ENCODE measurements at regions not wholly inside any gene's neighbourhood (a gene's known extent, or its start where the extent isn't known, plus 50 kb on each side); places are given as distances from the start of the nearest gene placed in this dataset.

DNA sequence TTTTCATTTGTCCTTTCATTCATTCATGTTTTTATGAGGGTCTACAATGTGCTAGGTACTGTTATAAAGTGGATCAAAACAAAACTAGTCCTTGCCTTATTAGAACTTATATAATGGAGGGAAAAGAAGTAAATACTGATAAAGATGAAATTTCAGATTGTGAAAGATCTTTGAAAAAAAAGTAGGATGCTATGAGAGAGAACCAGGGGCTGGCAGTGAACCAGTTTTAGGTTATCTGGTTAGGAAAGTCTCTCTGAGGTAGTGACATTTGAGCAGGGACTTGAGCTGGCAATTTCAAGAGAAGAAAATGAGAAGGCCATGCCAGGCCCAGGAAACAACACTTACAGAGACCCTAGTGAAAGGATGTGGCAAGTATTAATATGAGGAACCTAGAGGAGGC, 57.3 kb upstream of the E2F7 start (continued):
- TF ChIP-seq ZNF207 (IDR thresholded peaks at IDR 0.05; ENCODE audit: borderline replicate concordance) (no peak), RBBP5 (conservative IDR thresholded peaks at IDR 0.05) (no peak), ZZZ3 (IDR thresholded peaks at IDR 0.05; ENCODE audit: control insufficient read depth, insufficient read length, low read depth) (no peak), MTA2 (IDR thresholded peaks at IDR 0.05; ENCODE audit: low read depth) (no peak), POLR2AphosphoS2 (IDR thresholded peaks at IDR 0.05; ENCODE audit: low read depth, low read length) (no peak)

DNA sequence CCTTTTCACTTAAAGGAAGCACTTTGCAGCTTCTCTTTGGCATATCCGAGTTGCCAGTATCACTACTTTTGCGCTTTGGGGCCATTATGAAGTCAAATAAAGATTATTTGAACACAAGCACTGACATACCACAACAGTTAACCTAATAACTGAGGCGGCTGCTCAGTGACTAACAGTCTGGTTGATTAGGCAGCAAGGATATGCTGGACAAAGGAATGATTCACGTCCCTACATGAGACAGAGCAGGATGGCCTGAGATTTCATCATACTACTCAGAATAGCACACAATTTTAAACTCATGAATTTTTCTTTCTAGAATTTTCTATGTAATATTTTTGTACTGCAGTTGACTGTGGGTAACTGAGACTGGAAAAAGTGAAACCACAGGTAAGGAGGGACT, 56.9 kb upstream of the E2F7 start:
- no peak overlapping the region for H3K4me2 ChIP-seq (ENCODE audit: control insufficient read depth, insufficient read depth)
- no peak for ATAC-seq
- intact Hi-C loops (cut with micrococcal nuclease; ENCODE audit: unreplicated experiment) = no loop called here

More for the DNA sequence above, 56.9 kb upstream of the E2F7 start:
- no peaks in the 10 kb centered on the region for H3K9me3 ChIP-seq (replicated peaks; ENCODE audit: control insufficient read depth, insufficient read depth, low read length)
- FAIRE-seq = no peak
- no peaks in the 10 kb centered on the region for H3K79me2 ChIP-seq (ENCODE audit: control insufficient read depth, insufficient read depth, low read length)
- no TSS peak for BruUV-seq (replicated peaks)
- H3K36me3 ChIP-seq (ENCODE audit: control insufficient read depth in 2 of 2, insufficient read depth in 2 of 2, low read length in 1 of 2) = no peaks in the 10 kb centered on the region
- ChIA-PET RAD21 (ENCODE audit: unreplicated experiment) (no interaction called here), POLR2A (no interaction called here), SMC1A (ENCODE audit: uncharacterized antibody, unreplicated experiment) (interaction anchor here (1.3 kb wide), 1 partner anchor 761 kb away, joined by 3 read pairs; no protein-coding TSS in a partner anchor), CTCF (interaction anchor here (1.0 kb wide), 1 partner anchor 72 kb away, joined by 3 read pairs; no protein-coding TSS in a partner anchor)
- no peak overlapping the region for H3K4me3 ChIP-seq
- 16% methylated on average over 4 of the region's 4 CpGs for WGBS (ENCODE audit: insufficient coverage, insufficient replicate concordance, low lambda C conversion rate, missing lambda C conversion rate)
- DNase-seq (ENCODE audit: low read depth, low spot score) = no peak
- no peak overlapping the region for H3K27ac ChIP-seq (ENCODE audit: control insufficient read depth, insufficient read depth)
- no peaks in the 10 kb centered on the region; a peak in 1 of 4 replicates for H3K27me3 ChIP-seq (replicated peaks in 1 of 2; ENCODE audit: control insufficient read depth in 2 of 2, insufficient read depth in 2 of 2, low read length in 1 of 2)
- TF ChIP-seq RBBP5 (conservative IDR thresholded peaks at IDR 0.05) (no peak), KDM1A (IDR thresholded peaks at IDR 0.05; ENCODE audit: borderline replicate concordance) (no peak), RAD51 (IDR thresholded peaks at IDR 0.05) (no peak), SMC3 (IDR thresholded peaks at IDR 0.05; ENCODE audit: borderline replicate concordance, low read length) (no peak), HDAC6 (IDR thresholded peaks at IDR 0.05; ENCODE audit: unreplicated experiment) (no peak), FOS (IDR thresholded peaks at IDR 0.05; ENCODE audit: borderline replicate concordance, extremely low read depth, insufficient read length) (no peak), TCF12 (IDR thresholded peaks at IDR 0.05; ENCODE audit: low read depth, low read length) (no peak), SMAD1 (IDR thresholded peaks at IDR 0.05; ENCODE audit: low read depth, partially characterized antibody) (no peak), FOXM1 (IDR thresholded peaks at IDR 0.05; ENCODE audit: low read depth, low read length) (no peak), ATF7 (IDR thresholded peaks at IDR 0.05; ENCODE audit: low read depth) (no peak)
- TF ChIP-seq, protein P1, sequence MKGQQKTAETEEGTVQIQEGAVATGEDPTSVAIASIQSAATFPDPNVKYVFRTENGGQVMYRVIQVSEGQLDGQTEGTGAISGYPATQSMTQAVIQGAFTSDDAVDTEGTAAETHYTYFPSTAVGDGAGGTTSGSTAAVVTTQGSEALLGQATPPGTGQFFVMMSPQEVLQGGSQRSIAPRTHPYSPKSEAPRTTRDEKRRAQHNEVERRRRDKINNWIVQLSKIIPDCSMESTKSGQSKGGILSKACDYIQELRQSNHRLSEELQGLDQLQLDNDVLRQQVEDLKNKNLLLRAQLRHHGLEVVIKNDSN (IDR thresholded peaks at IDR 0.05; ENCODE audit: borderline replicate concordance, extremely low read length, insufficient read depth, low read depth, low read length) = no peak
- H2AFZ ChIP-seq (ENCODE audit: control insufficient read depth, low read depth, low read length) = no peak overlapping the region
- H4K20me1 ChIP-seq (ENCODE audit: control insufficient read depth, insufficient read depth) = no peaks in the 10 kb centered on the region
- no peak overlapping the region for H3K9ac ChIP-seq (ENCODE audit: control insufficient read depth, insufficient read depth, low read length)
- H3K4me1 ChIP-seq (ENCODE audit: control insufficient read depth, insufficient read depth, low read length) = no peaks in the 10 kb centered on the region
- in situ Hi-C loops (cut with MboI) = no loop called here

Data from GM12878 (cell line).